ENCODE measurements at regions not wholly inside any gene's neighbourhood (a gene's known extent, or its start where the extent isn't known, plus 50 kb on each side); places are given as distances from the start of the nearest gene placed in this dataset.

DNA sequence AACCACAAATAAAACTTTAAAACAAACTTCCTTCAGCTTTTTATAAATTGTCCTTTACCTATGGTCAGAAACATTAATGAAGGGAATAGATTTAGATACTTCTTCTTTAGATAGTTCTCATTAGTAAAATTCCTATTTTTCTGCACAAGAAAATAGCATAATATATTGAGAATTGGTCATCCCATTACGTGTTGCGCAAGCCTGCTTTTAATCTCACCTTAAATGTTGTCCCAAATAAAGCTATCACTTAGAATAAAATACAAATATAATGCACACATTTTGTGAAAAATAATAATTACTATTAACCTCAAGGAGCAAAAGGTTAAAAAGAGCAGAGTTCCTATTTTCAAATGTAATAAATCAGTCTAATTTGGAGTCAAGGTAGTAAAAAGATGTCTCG is 95.2 kb upstream of the TTC29 start:
- Histone ChIP-seq H3K27ac (ENCODE audit: low read depth, low read length) (no peak overlapping the region), H3K4me3 (ENCODE audit: insufficient read depth, low read length) (no peak overlapping the region), H3K36me3 (ENCODE audit: insufficient read depth, low read length) (no peaks in the 10 kb centered on the region), H4K20me1 (ENCODE audit: insufficient read depth, low read length) (no peaks in the 10 kb centered on the region), H3K9me3 (ENCODE audit: low read depth, low read length) (no peaks in the 10 kb centered on the region), H3K4me1 (ENCODE audit: insufficient read depth, low read length) (no peaks in the 10 kb centered on the region), H3K79me2 (ENCODE audit: insufficient read depth, low read length) (no peaks in the 10 kb centered on the region), H3K4me2 (ENCODE audit: insufficient read depth, low read length) (no peak overlapping the region), H2AFZ (ENCODE audit: low read length) (no peak overlapping the region), H3K27me3 (ENCODE audit: insufficient read depth, low read length) (peaks cover 27% of the 10 kb centered on the region)
- DNase-seq (ENCODE audit: insufficient read length, low spot score, missing footprints), result no peak
- no peak for TF ChIP-seq CTCF (IDR thresholded peaks at IDR 0.05; ENCODE audit: extremely low read depth, low read depth, low read length)

DNA sequence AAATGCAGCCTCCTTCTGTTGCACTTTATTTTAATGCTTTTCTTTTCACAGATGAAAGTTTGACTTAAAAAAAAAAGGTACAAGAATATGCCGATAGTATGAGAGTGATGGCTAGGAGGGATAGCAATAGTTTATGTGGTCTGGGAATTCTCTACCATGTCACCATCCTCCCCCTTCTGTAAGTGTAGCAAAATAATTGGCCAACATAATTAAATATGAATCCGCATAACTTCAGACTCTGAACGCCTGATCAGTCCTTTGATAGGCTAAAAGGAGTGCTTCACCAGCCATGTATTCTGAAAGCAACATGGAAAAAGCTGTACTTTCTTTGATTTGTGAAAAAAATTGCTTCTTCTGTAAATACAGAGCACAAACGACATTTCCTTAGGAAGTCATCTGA is 95.7 kb upstream of the TTC29 start:
- no peak overlapping the region for H3K27ac ChIP-seq (ENCODE audit: low read depth, low read length)
- no peak for TF ChIP-seq CTCF (IDR thresholded peaks at IDR 0.05; ENCODE audit: extremely low read depth, low read depth, low read length)
- no peak for DNase-seq (ENCODE audit: insufficient read length, low spot score, missing footprints)
- no peaks in the 10 kb centered on the region for H3K9me3 ChIP-seq (ENCODE audit: low read depth, low read length)
- H3K27me3 ChIP-seq (ENCODE audit: insufficient read depth, low read length), result peaks cover 24% of the 10 kb centered on the region
- no peaks in the 10 kb centered on the region for H4K20me1 ChIP-seq (ENCODE audit: insufficient read depth, low read length)
- H3K79me2 ChIP-seq (ENCODE audit: insufficient read depth, low read length), result no peaks in the 10 kb centered on the region
- H3K4me1 ChIP-seq (ENCODE audit: insufficient read depth, low read length), result no peaks in the 10 kb centered on the region
- no peak overlapping the region for H2AFZ ChIP-seq (ENCODE audit: low read length)
- no peaks in the 10 kb centered on the region for H3K36me3 ChIP-seq (ENCODE audit: insufficient read depth, low read length)
- no peak overlapping the region for H3K4me2 ChIP-seq (ENCODE audit: insufficient read depth, low read length)
- H3K4me3 ChIP-seq (ENCODE audit: insufficient read depth, low read length), result no peak overlapping the region

DNA sequence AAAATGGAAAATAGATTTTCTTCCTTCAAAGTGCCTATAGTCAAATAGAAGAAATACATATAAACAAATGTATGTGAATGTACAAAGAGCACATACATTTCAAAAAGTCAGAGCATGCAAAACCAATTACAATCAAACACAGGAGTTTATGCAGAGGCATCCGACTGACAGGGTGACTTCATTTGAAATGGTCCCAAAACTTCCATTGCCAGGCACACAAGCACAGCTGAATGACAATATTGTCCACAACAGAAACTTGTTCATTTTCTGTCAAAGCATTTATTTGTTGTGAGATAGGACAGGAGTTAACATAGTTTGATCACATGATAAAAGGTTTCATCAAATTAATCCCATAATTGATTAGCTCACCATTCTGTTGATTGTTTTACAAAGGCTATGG is 96.4 kb upstream of the TTC29 start:
- Histone ChIP-seq H3K9me3 (ENCODE audit: low read depth, low read length) (no peaks in the 10 kb centered on the region), H3K27ac (ENCODE audit: low read depth, low read length) (no peak overlapping the region), H3K79me2 (ENCODE audit: insufficient read depth, low read length) (no peaks in the 10 kb centered on the region), H3K27me3 (ENCODE audit: insufficient read depth, low read length) (peaks cover 24% of the 10 kb centered on the region), H2AFZ (ENCODE audit: low read length) (no peak overlapping the region), H3K4me1 (ENCODE audit: insufficient read depth, low read length) (no peaks in the 10 kb centered on the region), H3K4me2 (ENCODE audit: insufficient read depth, low read length) (no peak overlapping the region), H3K36me3 (ENCODE audit: insufficient read depth, low read length) (no peaks in the 10 kb centered on the region), H4K20me1 (ENCODE audit: insufficient read depth, low read length) (no peaks in the 10 kb centered on the region), H3K4me3 (ENCODE audit: insufficient read depth, low read length) (no peak overlapping the region)
- no peak for DNase-seq (ENCODE audit: insufficient read length, low spot score, missing footprints)
- no peak for TF ChIP-seq CTCF (IDR thresholded peaks at IDR 0.05; ENCODE audit: extremely low read depth, low read depth, low read length)

DNA sequence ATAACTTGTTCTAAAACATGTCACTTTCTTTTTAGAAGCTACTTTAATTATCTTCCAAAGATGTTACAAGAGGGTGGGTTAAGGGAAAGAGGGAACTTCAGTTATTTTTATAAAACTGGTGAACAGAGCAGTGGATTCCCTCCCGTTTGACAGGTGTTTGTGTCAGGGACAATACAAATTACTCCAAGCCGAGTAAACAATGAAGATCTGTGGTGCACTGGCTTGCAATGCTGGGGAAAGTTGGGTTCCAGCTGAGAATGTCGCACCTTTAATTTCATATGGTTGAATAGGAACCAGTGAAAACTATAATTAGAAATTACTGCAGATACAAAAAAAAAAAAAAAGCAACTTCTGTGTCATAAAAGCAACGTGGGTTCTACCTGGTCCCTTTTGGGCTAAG is 98.6 kb upstream of the TTC29 start:
- Histone ChIP-seq H3K4me3 (ENCODE audit: insufficient read depth, low read length) (no peak overlapping the region), H4K20me1 (ENCODE audit: insufficient read depth, low read length) (no peaks in the 10 kb centered on the region), H3K79me2 (ENCODE audit: insufficient read depth, low read length) (no peaks in the 10 kb centered on the region), H3K9me3 (ENCODE audit: low read depth, low read length) (no peaks in the 10 kb centered on the region), H2AFZ (ENCODE audit: low read length) (no peak overlapping the region), H3K36me3 (ENCODE audit: insufficient read depth, low read length) (no peaks in the 10 kb centered on the region), H3K27ac (ENCODE audit: low read depth, low read length) (no peak overlapping the region), H3K4me1 (ENCODE audit: insufficient read depth, low read length) (no peaks in the 10 kb centered on the region), H3K4me2 (ENCODE audit: insufficient read depth, low read length) (no peak overlapping the region), H3K27me3 (ENCODE audit: insufficient read depth, low read length) (peaks cover 21% of the 10 kb centered on the region)
- TF ChIP-seq CTCF (IDR thresholded peaks at IDR 0.05; ENCODE audit: extremely low read depth, low read depth, low read length), result no peak
- DNase-seq (ENCODE audit: insufficient read length, low spot score, missing footprints), result no peak
